ENCODE measurements at regions not wholly inside any gene's neighbourhood (a gene's known extent, or its start where the extent isn't known, plus 50 kb on each side); places are given as distances from the start of the nearest gene placed in this dataset.

DNA sequence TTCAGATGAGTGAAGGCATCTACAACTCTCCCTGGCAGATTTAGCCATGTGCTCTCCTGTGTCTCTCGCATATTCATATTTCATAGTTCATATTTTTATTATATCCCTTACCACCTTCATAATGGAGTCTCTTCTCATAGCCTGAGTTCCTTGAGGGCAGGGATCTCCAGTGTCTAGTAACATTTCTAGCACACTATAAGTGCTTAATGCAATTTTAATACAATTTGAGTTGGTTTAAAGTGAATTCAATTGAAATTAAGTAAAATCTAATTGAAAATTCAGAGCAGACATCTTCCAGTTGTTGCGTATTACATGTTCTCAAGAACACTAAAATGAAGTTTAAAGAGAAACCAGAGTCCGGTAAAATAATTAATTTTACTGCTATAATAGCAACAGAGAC lies 163.6 kb upstream of the GNAI1 start:
- TF ChIP-seq, protein P1, sequence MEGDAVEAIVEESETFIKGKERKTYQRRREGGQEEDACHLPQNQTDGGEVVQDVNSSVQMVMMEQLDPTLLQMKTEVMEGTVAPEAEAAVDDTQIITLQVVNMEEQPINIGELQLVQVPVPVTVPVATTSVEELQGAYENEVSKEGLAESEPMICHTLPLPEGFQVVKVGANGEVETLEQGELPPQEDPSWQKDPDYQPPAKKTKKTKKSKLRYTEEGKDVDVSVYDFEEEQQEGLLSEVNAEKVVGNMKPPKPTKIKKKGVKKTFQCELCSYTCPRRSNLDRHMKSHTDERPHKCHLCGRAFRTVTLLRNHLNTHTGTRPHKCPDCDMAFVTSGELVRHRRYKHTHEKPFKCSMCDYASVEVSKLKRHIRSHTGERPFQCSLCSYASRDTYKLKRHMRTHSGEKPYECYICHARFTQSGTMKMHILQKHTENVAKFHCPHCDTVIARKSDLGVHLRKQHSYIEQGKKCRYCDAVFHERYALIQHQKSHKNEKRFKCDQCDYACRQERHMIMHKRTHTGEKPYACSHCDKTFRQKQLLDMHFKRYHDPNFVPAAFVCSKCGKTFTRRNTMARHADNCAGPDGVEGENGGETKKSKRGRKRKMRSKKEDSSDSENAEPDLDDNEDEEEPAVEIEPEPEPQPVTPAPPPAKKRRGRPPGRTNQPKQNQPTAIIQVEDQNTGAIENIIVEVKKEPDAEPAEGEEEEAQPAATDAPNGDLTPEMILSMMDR (IDR thresholded peaks at IDR 0.05; ENCODE audit: extremely low read depth in 1 of 2, insufficient read depth in 1 of 2, low read depth in 1 of 2, low read length in 2 of 2) = no peak
- no peak for TF ChIP-seq MAX (IDR thresholded peaks at IDR 0.05; ENCODE audit: insufficient read depth, insufficient read length)

All from endothelial cell of umbilical vein (primary cell).